Amniotic epithelial cell (primary cell): ENCODE measurements at regions not wholly inside any gene's neighbourhood (a gene's known extent, or its start where the extent isn't known, plus 50 kb on each side); places are given as distances from the start of the nearest gene placed in this dataset.
A peak's percentile ranks its signal among the peaks of the same experiment; 100 is the strongest.
"Not testable (repeated sequence)": the region's sequence is repeated elsewhere in the genome, so short reads cannot be mapped to it uniquely, and the experiment has no call there.

Experiments
- DNase-seq: peaks from one replicate; pipeline ENCODE4 v3.0.0-alpha.2; 2010; ENCODE audit warnings: low read depth

GRCh38 chr3:153615863-153616262, 453.8 kb downstream of the RAP2B start:
- no peak for DNase-seq

- DNase-seq, result no peak
Observed at GRCh38 chr3:153617463-153617862, 455.4 kb downstream of the RAP2B start.

- no peak for DNase-seq
Observed at GRCh38 chr3:153618176-153618575, 456.1 kb downstream of the RAP2B start.

- no peak for DNase-seq
Observed at GRCh38 chr3:153619268-153619667, 457.2 kb downstream of the RAP2B start.

GRCh38 chr3:153621953-153622352, 459.9 kb downstream of the RAP2B start:
- no peak for DNase-seq

- no peak for DNase-seq
Observed at GRCh38 chr3:153623834-153624233, 461.8 kb downstream of the RAP2B start.

GRCh38 chr3:153624310-153625030, 462.4 kb downstream of the RAP2B start:
- no peak for DNase-seq

GRCh38 chr3:153625506-153625905, 463.5 kb downstream of the RAP2B start:
- peak; percentile 7 for DNase-seq

- no peak for DNase-seq
Observed at GRCh38 chr3:153626158-153626557, 464.1 kb downstream of the RAP2B start.

GRCh38 chr3:153628591-153628990, 466.6 kb downstream of the RAP2B start:
- no peak for DNase-seq

- DNase-seq, result no peak
Observed at GRCh38 chr3:153629148-153629547, 467.1 kb downstream of the RAP2B start.

GRCh38 chr3:153631102-153631501, 469.1 kb downstream of the RAP2B start:
- DNase-seq, result no peak

GRCh38 chr3:153631664-153632063, 469.6 kb downstream of the RAP2B start:
- no peak for DNase-seq

- DNase-seq, result no peak
Observed at GRCh38 chr3:153633407-153633806, 471.4 kb downstream of the RAP2B start.

- DNase-seq, result no peak
Observed at GRCh38 chr3:153634683-153635082, 472.7 kb downstream of the RAP2B start.

- no peak for DNase-seq
Observed at GRCh38 chr3:153639631-153640030, 477.6 kb downstream of the RAP2B start.

- no peak for DNase-seq
Observed at GRCh38 chr3:153640689-153641665, 479.0 kb downstream of the RAP2B start.

GRCh38 chr3:153642576-153642975, 478.6 kb upstream of the ARHGEF26 start:
- DNase-seq, result not testable (repeated sequence)

GRCh38 chr3:153643471-153643870, 477.7 kb upstream of the ARHGEF26 start:
- not testable (repeated sequence) for DNase-seq

- peak; percentile 5 for DNase-seq
Observed at GRCh38 chr3:153649286-153649839, 471.8 kb upstream of the ARHGEF26 start.

GRCh38 chr3:153652076-153652475, 469.1 kb upstream of the ARHGEF26 start:
- no peak for DNase-seq

GRCh38 chr3:153657046-153657445, 464.1 kb upstream of the ARHGEF26 start:
- DNase-seq, result no peak

GRCh38 chr3:153657461-153657860, 463.7 kb upstream of the ARHGEF26 start:
- no peak for DNase-seq
